GM12864 (cell line): ENCODE measurements at regions not wholly inside any gene's neighbourhood (a gene's known extent, or its start where the extent isn't known, plus 50 kb on each side); places are given as distances from the start of the nearest gene placed in this dataset.
"Not testable (repeated sequence)": the region's sequence is repeated elsewhere in the genome, so short reads cannot be mapped to it uniquely, and the experiment has no call there.

ENCODE experiments used
- DNase-seq: peaks from one replicate; pipeline ENCODE4 v3.0.0-alpha.2; 2011; ENCODE audit warnings: low read depth
- H3K4me3 ChIP-seq: 2 replicates; pipeline ENCODE4 v1.5.1; 2011; ENCODE audit warnings: mild to moderate bottlenecking, low read depth, low read length, control low read depth
- TF ChIP-seq, protein P1 (sequence below): IDR thresholded peaks from 2 replicates; pipeline ENCODE4 v1.5.1; 2011; ENCODE audit warnings: low read depth, mild to moderate bottlenecking, moderate library complexity, low read length, control low read depth, inconsistent platforms; ENCODE audit errors: missing control alignments

GRCh38 chr1:189216886-189217285, 1260.8 kb downstream of the BRINP3 start:
- no peak overlapping the region for H3K4me3 ChIP-seq
- no peak for DNase-seq
- TF ChIP-seq, protein P1, sequence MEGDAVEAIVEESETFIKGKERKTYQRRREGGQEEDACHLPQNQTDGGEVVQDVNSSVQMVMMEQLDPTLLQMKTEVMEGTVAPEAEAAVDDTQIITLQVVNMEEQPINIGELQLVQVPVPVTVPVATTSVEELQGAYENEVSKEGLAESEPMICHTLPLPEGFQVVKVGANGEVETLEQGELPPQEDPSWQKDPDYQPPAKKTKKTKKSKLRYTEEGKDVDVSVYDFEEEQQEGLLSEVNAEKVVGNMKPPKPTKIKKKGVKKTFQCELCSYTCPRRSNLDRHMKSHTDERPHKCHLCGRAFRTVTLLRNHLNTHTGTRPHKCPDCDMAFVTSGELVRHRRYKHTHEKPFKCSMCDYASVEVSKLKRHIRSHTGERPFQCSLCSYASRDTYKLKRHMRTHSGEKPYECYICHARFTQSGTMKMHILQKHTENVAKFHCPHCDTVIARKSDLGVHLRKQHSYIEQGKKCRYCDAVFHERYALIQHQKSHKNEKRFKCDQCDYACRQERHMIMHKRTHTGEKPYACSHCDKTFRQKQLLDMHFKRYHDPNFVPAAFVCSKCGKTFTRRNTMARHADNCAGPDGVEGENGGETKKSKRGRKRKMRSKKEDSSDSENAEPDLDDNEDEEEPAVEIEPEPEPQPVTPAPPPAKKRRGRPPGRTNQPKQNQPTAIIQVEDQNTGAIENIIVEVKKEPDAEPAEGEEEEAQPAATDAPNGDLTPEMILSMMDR, result no peak

DNA sequence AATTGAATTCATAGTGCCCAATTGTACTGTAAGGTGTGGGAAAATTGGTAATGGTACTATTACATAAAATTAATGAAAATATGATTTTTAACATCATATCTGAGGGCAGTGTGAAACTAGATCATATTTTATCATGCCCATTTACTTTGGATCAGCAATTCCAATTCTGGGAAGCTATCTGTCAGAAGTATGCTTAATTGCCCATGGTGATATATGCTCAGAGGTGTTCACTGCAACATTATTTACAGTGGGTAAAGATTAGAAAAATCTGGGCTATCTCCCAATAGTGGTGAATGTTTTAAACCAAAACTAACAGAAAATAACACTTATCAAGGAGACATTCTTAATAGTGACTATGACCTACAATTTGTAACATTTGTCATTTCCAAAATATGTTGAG, 1260.0 kb downstream of the BRINP3 start:
- no peak for DNase-seq
- TF ChIP-seq, protein P1, result no peak
- no peak overlapping the region for H3K4me3 ChIP-seq

GRCh38 chr1:189220750-189221149, 1256.9 kb downstream of the BRINP3 start:
- no peak overlapping the region for H3K4me3 ChIP-seq
- DNase-seq, result no peak
- TF ChIP-seq, protein P1, result no peak

DNA sequence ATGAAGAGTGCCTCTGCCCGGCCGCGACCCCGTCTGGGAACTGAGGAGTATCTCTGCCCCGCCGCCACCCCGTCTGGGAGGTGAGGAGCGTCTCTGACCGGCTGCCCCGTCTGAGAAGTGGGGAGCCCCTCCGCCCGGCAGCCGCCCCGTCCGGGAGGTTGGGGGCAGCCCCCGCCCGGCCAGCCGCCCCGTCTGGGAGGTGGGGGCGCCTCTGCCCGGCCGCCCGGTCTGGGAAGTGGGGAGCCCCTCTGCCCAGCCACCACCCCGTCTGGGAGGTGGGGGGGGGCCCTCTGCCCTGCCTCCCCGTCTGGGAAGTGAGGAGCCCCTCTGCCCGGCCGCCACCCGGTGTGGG, 1251.9 kb downstream of the BRINP3 start:
- DNase-seq, H3K4me3 ChIP-seq: not testable (repeated sequence)

- no peak for DNase-seq
- TF ChIP-seq, protein P1, result no peak
Observed at GRCh38 chr1:189226779-189227178, 1250.9 kb downstream of the BRINP3 start.

DNA sequence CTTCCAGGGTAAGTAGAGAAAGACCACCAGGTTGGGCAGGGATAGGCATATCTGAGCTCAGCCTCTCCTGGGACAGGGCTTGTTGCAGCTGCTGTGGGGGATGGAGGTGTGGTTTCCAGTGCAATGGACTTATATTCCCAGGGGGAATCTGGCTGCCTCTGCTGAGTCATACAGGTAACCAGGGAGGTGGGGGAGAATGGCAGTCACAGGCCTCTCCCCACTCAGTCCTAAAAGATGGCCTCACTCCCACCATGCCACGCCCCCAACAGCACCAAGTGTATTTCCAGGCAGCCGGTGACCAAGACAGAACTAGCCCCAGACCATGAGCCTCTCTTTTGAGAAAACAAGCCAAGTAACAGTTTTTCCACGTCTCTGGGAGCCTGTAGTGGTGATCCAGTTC, 1240.7 kb downstream of the BRINP3 start:
- DNase-seq, result no peak
- no peak overlapping the region for H3K4me3 ChIP-seq
- TF ChIP-seq, protein P1, result no peak

More at GRCh38 chr1:189226779-189227178, 1250.9 kb downstream of the BRINP3 start:
- H3K4me3 ChIP-seq, result no peak overlapping the region

- no peak for DNase-seq
- H3K4me3 ChIP-seq, result no peak overlapping the region
- TF ChIP-seq, protein P1, result no peak
Observed at GRCh38 chr1:189253601-189254350, 1223.9 kb downstream of the BRINP3 start.

DNA sequence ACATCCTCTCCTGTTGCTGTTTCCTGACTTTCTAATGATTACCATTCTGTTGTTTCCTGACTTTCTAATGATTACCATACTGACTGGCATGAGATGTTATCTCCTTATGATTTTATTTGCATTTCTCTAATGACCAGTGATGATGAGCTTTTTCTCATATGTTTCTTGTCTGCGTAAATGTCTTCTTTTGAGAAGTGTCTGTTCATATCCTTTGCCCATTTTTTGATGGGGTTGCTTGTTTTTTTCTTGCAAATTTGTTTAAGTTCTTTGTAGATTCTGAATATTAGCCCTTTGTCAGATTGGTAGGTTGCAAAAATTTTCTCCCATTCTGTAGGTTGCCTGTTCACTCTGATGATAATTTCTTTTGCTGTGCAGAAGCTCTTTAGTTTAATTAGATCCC, 1216.5 kb downstream of the BRINP3 start:
- not testable (repeated sequence) for DNase-seq, H3K4me3 ChIP-seq
